Astrocyte (in vitro differentiated cells and primary cell): ENCODE measurements at regions not wholly inside any gene's neighbourhood (a gene's known extent, or its start where the extent isn't known, plus 50 kb on each side); places are given as distances from the start of the nearest gene placed in this dataset.

Source experiments
- DNase-seq: peaks from one replicate; pipeline ENCODE4 v3.0.0-alpha.2; 2010; ENCODE audit warnings: low read depth
- FAIRE-seq: peaks from 2 replicates; lab custom pipeline; 2011; peaks lifted over from hg19 to GRCh38; lab: Jason Lieb, UNC
- H2AFZ ChIP-seq: 2 replicates; pipeline ENCODE4 v1.6.0; 2012; ENCODE audit warnings: low read depth, low read length, inconsistent platforms
- H3K27ac ChIP-seq: 2 replicates; pipeline ENCODE4 v1.5.1; 2011; ENCODE audit warnings: low read depth, low read length, inconsistent platforms
- H3K27me3 ChIP-seq: 2 replicates; pipeline ENCODE4 v1.6.0; 2011; ENCODE audit warnings: low read length, inconsistent platforms; ENCODE audit not compliant: insufficient read depth
- H3K36me3 ChIP-seq: 2 replicates; pipeline ENCODE4 v1.5.1; 2011; ENCODE audit warnings: low read length, inconsistent platforms; ENCODE audit not compliant: insufficient read depth
- H3K4me1 ChIP-seq: 2 replicates; pipeline ENCODE4 v1.5.1; 2011; ENCODE audit warnings: low read length, inconsistent platforms; ENCODE audit not compliant: insufficient read depth
- H3K4me2 ChIP-seq: 2 replicates; pipeline ENCODE4 v1.6.0; 2012; ENCODE audit warnings: low read length, inconsistent platforms
- H3K4me3 ChIP-seq: 2 replicates; pipeline ENCODE4 v1.5.1; 2011; ENCODE audit warnings: low read depth, mild to moderate bottlenecking, low read length, inconsistent platforms; ENCODE audit not compliant: insufficient read depth
- H3K79me2 ChIP-seq: 2 replicates; pipeline ENCODE4 v1.6.0; 2012; ENCODE audit warnings: mild to moderate bottlenecking, low read length, inconsistent platforms; ENCODE audit not compliant: insufficient read depth
- H3K9ac ChIP-seq: 2 replicates; pipeline ENCODE4 v1.6.0; 2012; ENCODE audit warnings: mild to moderate bottlenecking, low read length, inconsistent platforms
- H3K9me3 ChIP-seq: 2 replicates; pipeline ENCODE4 v1.5.1; 2012; ENCODE audit warnings: low read depth, mild to moderate bottlenecking, low read length, inconsistent platforms; ENCODE audit not compliant: insufficient read depth
- H4K20me1 ChIP-seq: 2 replicates; pipeline ENCODE4 v1.6.0; 2012; ENCODE audit warnings: low read length, inconsistent platforms; ENCODE audit not compliant: insufficient read depth
- H3K27ac Mint-ChIP-seq: one replicate; pipeline ENCODE4 v1.8.0; 2021; ENCODE audit warnings: mild to moderate bottlenecking, mixed read lengths; ENCODE audit not compliant: unreplicated experiment
- H3K27me3 Mint-ChIP-seq: one replicate; pipeline ENCODE4 v1.8.0; 2021; ENCODE audit warnings: low read depth, mixed read lengths; ENCODE audit not compliant: unreplicated experiment
- H3K36me3 Mint-ChIP-seq: one replicate; pipeline ENCODE4 v1.8.0; 2021; ENCODE audit warnings: low read depth, mixed read lengths; ENCODE audit not compliant: unreplicated experiment
- H3K4me1 Mint-ChIP-seq: one replicate; pipeline ENCODE4 v1.8.0; 2021; ENCODE audit warnings: low read depth, mixed read lengths; ENCODE audit not compliant: unreplicated experiment
- H3K4me3 Mint-ChIP-seq: one replicate; pipeline ENCODE4 v1.8.0; 2021; ENCODE audit warnings: mild to moderate bottlenecking, moderate library complexity, mixed read lengths; ENCODE audit not compliant: unreplicated experiment
- H3K9me3 Mint-ChIP-seq: one replicate; pipeline ENCODE4 v1.8.0; 2021; ENCODE audit warnings: mild to moderate bottlenecking, mixed read lengths; ENCODE audit not compliant: unreplicated experiment
- CTCF ChIP-seq: IDR thresholded peaks from 2 replicates; pipeline ENCODE4 v1.5.1; 2011; ENCODE audit warnings: low read depth, mild to moderate bottlenecking, inconsistent platforms, low read length, moderate library complexity; ENCODE audit not compliant: insufficient read depth
- EZH2 ChIP-seq: IDR thresholded peaks from 2 replicates; pipeline ENCODE4 v1.6.1; 2012; ENCODE audit warnings: mild to moderate bottlenecking, low read length, inconsistent platforms; ENCODE audit not compliant: insufficient read depth

- Histone ChIP-seq H3K4me2 (no peak overlapping the region), H2AFZ (no peak overlapping the region), H3K4me1 (no peaks in the 10 kb centered on the region), H3K4me3 (no peak overlapping the region), H3K36me3 (no peaks in the 10 kb centered on the region), H4K20me1 (no peaks in the 10 kb centered on the region), H3K27me3 (no peaks in the 10 kb centered on the region), H3K9ac (no peak overlapping the region), H3K79me2 (no peaks in the 10 kb centered on the region), H3K9me3 (no peaks in the 10 kb centered on the region), H3K27ac (no peak overlapping the region)
- Mint-ChIP-seq H3K27ac (no peak overlapping the region), H3K36me3 (no peaks in the 10 kb centered on the region), H3K9me3 (no peaks in the 10 kb centered on the region), H3K4me3 (no peak overlapping the region), H3K4me1 (no peaks in the 10 kb centered on the region), H3K27me3 (peaks cover 26% of the 10 kb centered on the region)
- TF ChIP-seq EZH2 (no peak), CTCF (peak; percentile 78)
- peak; percentile 15 for DNase-seq
- no peak for FAIRE-seq
Measured at GRCh38 chr20:59518881-59519706, 85.2 kb upstream of the PHACTR3 start.

GRCh38 chr20:59519707-59520014 is 84.7 kb upstream of the PHACTR3 start:
- TF ChIP-seq CTCF = no peak
- TF ChIP-seq EZH2 = no peak
- Histone ChIP-seq H3K27me3 (no peaks in the 10 kb centered on the region), H3K4me1 (no peaks in the 10 kb centered on the region), H3K36me3 (no peaks in the 10 kb centered on the region), H4K20me1 (no peaks in the 10 kb centered on the region), H2AFZ (no peak overlapping the region), H3K4me3 (no peak overlapping the region), H3K9ac (no peak overlapping the region), H3K9me3 (no peaks in the 10 kb centered on the region), H3K27ac (no peak overlapping the region), H3K4me2 (no peak overlapping the region), H3K79me2 (no peaks in the 10 kb centered on the region)
- DNase-seq (no peak), FAIRE-seq (no peak)
- Mint-ChIP-seq H3K36me3 (no peaks in the 10 kb centered on the region), H3K4me1 (no peaks in the 10 kb centered on the region), H3K27ac (no peak overlapping the region), H3K27me3 (peaks cover 26% of the 10 kb centered on the region), H3K9me3 (no peaks in the 10 kb centered on the region), H3K4me3 (no peak overlapping the region)

GRCh38 chr20:59520814-59521213 is 83.5 kb upstream of the PHACTR3 start:
- Histone ChIP-seq H3K9ac (no peak overlapping the region), H3K79me2 (no peaks in the 10 kb centered on the region), H3K27me3 (no peaks in the 10 kb centered on the region), H3K4me3 (no peak overlapping the region), H3K36me3 (no peaks in the 10 kb centered on the region), H2AFZ (no peak overlapping the region), H3K4me2 (no peak overlapping the region), H3K9me3 (no peaks in the 10 kb centered on the region), H3K4me1 (no peaks in the 10 kb centered on the region), H4K20me1 (no peaks in the 10 kb centered on the region), H3K27ac (no peak overlapping the region)
- FAIRE-seq (no peak), DNase-seq (no peak)
- Mint-ChIP-seq H3K4me1 (peaks cover 1% of the 10 kb centered on the region), H3K27me3 (peaks cover 31% of the 10 kb centered on the region), H3K36me3 (no peaks in the 10 kb centered on the region), H3K9me3 (no peaks in the 10 kb centered on the region), H3K27ac (no peak overlapping the region), H3K4me3 (no peak overlapping the region)
- TF ChIP-seq CTCF (no peak), EZH2 (no peak)
